Right ventricle myocardium inferior (tissue), 1 donor: ENCODE measurements at regions not wholly inside any gene's neighbourhood (a gene's known extent, or its start where the extent isn't known, plus 50 kb on each side); places are given as distances from the start of the nearest gene placed in this dataset.
A peak's percentile ranks its signal among the peaks of the same experiment; 100 is the strongest.
"Not testable (repeated sequence)": the region's sequence is repeated elsewhere in the genome, so short reads cannot be mapped to it uniquely, and the experiment has no call there.

ENCODE experiments used
- ATAC-seq: fragments of 200-7000 bp; cut with Tn5 transposase; one replicate; pipeline ENCODE4 v1.9.1; 2020; ENCODE audit warnings: mild to moderate bottlenecking, moderate library complexity
- DNase-seq: peaks from one replicate; pipeline ENCODE4 v3.0.0; 2021; ENCODE audit errors: missing footprints
- intact Hi-C: fragments of 100-400 bp; cut with DNase I; formaldehyde crosslinking; loops from one replicate; pipeline ENCODE4 v1.11.0; 2022
- donor health status: DM: no; HTN: yes; CAD: no; lungs with severe emphysema.

- no peak for DNase-seq
- intact Hi-C loops, result no loop called here
Observed at GRCh38 chr7:68712956-68713495, 885.2 kb upstream of the AUTS2 start.

GRCh38 chr7:68714135-68714534 lies 884.1 kb upstream of the AUTS2 start:
- DNase-seq, intact Hi-C loops, ATAC-seq: not testable (repeated sequence)

More at GRCh38 chr7:68712956-68713495, 885.2 kb upstream of the AUTS2 start:
- no peak for ATAC-seq

GRCh38 chr7:68715907-68716306 lies 882.4 kb upstream of the AUTS2 start:
- DNase-seq (no peak), ATAC-seq (no peak)
- intact Hi-C loops, result no loop called here

- ATAC-seq, result no peak
- no peak for DNase-seq
- intact Hi-C loops, result no loop called here
Observed at GRCh38 chr7:68717176-68717575, 881.1 kb upstream of the AUTS2 start.

GRCh38 chr7:68718097-68718551 lies 880.2 kb upstream of the AUTS2 start:
- ATAC-seq, result peak; percentile 54
- intact Hi-C loops, result no loop called here
- DNase-seq, result no peak

GRCh38 chr7:68720697-68721096 lies 877.6 kb upstream of the AUTS2 start:
- intact Hi-C loops, result no loop called here
- DNase-seq (no peak), ATAC-seq (no peak)

- DNase-seq (no peak), ATAC-seq (no peak)
- intact Hi-C loops, result no loop called here
Observed at GRCh38 chr7:68722044-68722443, 876.2 kb upstream of the AUTS2 start.

GRCh38 chr7:68724965-68725364 lies 873.3 kb upstream of the AUTS2 start:
- DNase-seq (no peak), ATAC-seq (no peak)
- intact Hi-C loops, result no loop called here

GRCh38 chr7:68725843-68726785 lies 872.2 kb upstream of the AUTS2 start:
- DNase-seq (no peak), ATAC-seq (no peak)
- intact Hi-C loops, result no loop called here

GRCh38 chr7:68728720-68729119 lies 869.6 kb upstream of the AUTS2 start:
- intact Hi-C loops, ATAC-seq, DNase-seq: not testable (repeated sequence)

- ATAC-seq, result peak; percentile 72
- intact Hi-C loops, result no loop called here
Observed at GRCh38 chr7:68729371-68729770, 868.9 kb upstream of the AUTS2 start.

GRCh38 chr7:68730194-68730593 lies 868.1 kb upstream of the AUTS2 start:
- no peak for ATAC-seq
- no peak for DNase-seq
- intact Hi-C loops, result no loop called here

More at GRCh38 chr7:68729371-68729770, 868.9 kb upstream of the AUTS2 start:
- DNase-seq, result no peak

- ATAC-seq (no peak), DNase-seq (no peak)
- intact Hi-C loops, result no loop called here
Observed at GRCh38 chr7:68730964-68731363, 867.3 kb upstream of the AUTS2 start.

GRCh38 chr7:68733219-68734153 lies 864.8 kb upstream of the AUTS2 start:
- intact Hi-C loops, result no loop called here
- ATAC-seq (peak; percentile 49), DNase-seq (no peak)

- no peak for DNase-seq
- intact Hi-C loops, result no loop called here
- ATAC-seq, result no peak
Observed at GRCh38 chr7:68734431-68734830, 863.8 kb upstream of the AUTS2 start.

- no peak for ATAC-seq
- no peak for DNase-seq
- intact Hi-C loops, result no loop called here
Observed at GRCh38 chr7:68739306-68739705, 859.0 kb upstream of the AUTS2 start.

- DNase-seq (no peak), ATAC-seq (no peak)
- intact Hi-C loops, result no loop called here
Observed at GRCh38 chr7:68744036-68744435, 854.2 kb upstream of the AUTS2 start.

GRCh38 chr7:68748934-68749900 lies 849.1 kb upstream of the AUTS2 start:
- ATAC-seq, result no peak
- intact Hi-C loops, result no loop called here
- DNase-seq, result no peak
